Stomach (tissue), 4 donors: ENCODE measurements at regions not wholly inside any gene's neighbourhood (a gene's known extent, or its start where the extent isn't known, plus 50 kb on each side); places are given as distances from the start of the nearest gene placed in this dataset.

ENCODE experiments used
- POLR2A ChIP-seq, 4 donors: fragments of 450-650 bp; IDR thresholded peaks; one replicate each; pipeline ENCODE4 v1.6.1; 2016; ENCODE audit warnings: antibody characterized with exemption in 4 of 4, control low read depth in 2 of 4, mild to moderate bottlenecking in 1 of 4, moderate library complexity in 1 of 4
- POLR2AphosphoS5 ChIP-seq, 3 donors: sonication (generic); formaldehyde crosslinking; IDR thresholded peaks; one replicate each; pipeline ENCODE4 v1.6.1; 2016; ENCODE audit warnings: antibody characterized with exemption in 3 of 3
- TF ChIP-seq, protein P1 (sequence below), 7 experiments: fragments of 450-650 bp in 4 of 7; fragments of 200-600 bp in 3 of 7; sonication (generic) in 3 of 7; IDR thresholded peaks; one replicate each; pipeline ENCODE4 v1.5.1; 2016 to 2019; ENCODE audit warnings: antibody characterized with exemption in 7 of 7, control low read depth in 2 of 7, mild to moderate bottlenecking in 1 of 7

DNA sequence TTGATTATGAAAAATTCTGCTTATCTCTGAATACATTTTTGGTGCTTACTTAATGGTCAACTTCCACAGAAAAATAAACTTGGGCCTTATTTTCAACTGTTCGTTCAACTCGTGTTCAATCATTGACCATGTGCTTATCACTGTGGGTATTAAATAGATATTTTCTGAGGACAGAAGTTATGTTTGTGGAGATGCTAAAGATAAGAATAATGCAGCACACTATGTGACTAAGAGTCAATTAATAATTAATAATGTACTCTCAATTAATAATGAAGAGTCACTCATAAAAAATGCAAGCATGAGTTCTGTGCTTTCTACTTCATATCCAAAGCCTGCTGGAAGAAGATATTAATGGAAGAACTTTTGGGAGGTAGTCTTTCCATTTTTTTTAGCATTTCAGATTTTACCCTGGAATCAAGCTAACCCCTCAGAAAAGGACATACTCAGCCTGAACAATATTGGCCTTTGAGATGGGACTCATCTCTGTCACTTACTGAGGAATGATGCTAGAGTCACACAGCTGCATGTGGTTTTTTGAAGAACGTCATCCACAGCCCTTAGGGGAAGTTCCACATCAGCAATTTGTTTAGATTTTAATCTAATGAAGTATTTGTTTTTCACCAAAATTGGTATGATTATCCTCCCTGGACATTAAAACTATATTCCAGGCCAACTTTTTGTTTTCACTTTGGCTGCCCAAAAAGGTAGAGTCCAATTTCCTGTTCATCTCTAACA lies 191.9 kb upstream of the CRIM1 start:
- TF ChIP-seq, protein P1, sequence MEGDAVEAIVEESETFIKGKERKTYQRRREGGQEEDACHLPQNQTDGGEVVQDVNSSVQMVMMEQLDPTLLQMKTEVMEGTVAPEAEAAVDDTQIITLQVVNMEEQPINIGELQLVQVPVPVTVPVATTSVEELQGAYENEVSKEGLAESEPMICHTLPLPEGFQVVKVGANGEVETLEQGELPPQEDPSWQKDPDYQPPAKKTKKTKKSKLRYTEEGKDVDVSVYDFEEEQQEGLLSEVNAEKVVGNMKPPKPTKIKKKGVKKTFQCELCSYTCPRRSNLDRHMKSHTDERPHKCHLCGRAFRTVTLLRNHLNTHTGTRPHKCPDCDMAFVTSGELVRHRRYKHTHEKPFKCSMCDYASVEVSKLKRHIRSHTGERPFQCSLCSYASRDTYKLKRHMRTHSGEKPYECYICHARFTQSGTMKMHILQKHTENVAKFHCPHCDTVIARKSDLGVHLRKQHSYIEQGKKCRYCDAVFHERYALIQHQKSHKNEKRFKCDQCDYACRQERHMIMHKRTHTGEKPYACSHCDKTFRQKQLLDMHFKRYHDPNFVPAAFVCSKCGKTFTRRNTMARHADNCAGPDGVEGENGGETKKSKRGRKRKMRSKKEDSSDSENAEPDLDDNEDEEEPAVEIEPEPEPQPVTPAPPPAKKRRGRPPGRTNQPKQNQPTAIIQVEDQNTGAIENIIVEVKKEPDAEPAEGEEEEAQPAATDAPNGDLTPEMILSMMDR (IDR thresholded peaks at IDR 0.05): no peak
- no peak for TF ChIP-seq POLR2A (IDR thresholded peaks at IDR 0.05)
- TF ChIP-seq POLR2AphosphoS5 (IDR thresholded peaks at IDR 0.05): no peak
